HG03460 (cell line): ENCODE measurements at regions not wholly inside any gene's neighbourhood (a gene's known extent, or its start where the extent isn't known, plus 50 kb on each side); places are given as distances from the start of the nearest gene placed in this dataset.

Experiments used
- ATAC-seq: cut with Tn5 transposase; IDR thresholded peaks from one replicate; pipeline ENCODE4 v1.9.1; 2021; ENCODE audit not compliant: unreplicated experiment

GRCh38 chr2:144285324-144285723 lies 234.6 kb downstream of the ZEB2 start:
- ATAC-seq, result no peak

- ATAC-seq, result no peak
Measured at GRCh38 chr2:144281476-144281875, 238.4 kb downstream of the ZEB2 start.

GRCh38 chr2:144280009-144280408 lies 239.9 kb downstream of the ZEB2 start:
- ATAC-seq, result no peak

DNA sequence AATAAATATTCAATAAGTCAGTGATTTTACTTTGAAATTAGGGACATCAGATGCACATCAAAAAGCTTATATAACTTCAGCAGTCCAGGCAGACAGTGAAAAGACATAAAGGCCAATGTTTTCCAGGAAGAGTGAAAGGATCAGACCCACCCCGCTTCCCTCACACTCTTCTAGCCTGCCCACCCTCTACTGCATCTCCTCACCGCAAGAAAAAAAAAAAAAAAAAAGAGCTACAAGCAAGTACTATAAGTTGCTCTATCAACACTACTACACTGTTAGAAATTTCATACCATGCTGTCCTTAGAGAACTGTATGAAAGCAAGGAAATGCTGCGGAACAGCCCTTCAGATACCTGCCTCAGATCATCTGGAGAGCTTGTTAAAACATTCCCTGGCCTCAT lies 240.8 kb downstream of the ZEB2 start:
- ATAC-seq, result no peak

- ATAC-seq, result no peak
Measured at GRCh38 chr2:144277622-144278354, 242.1 kb downstream of the ZEB2 start.

DNA sequence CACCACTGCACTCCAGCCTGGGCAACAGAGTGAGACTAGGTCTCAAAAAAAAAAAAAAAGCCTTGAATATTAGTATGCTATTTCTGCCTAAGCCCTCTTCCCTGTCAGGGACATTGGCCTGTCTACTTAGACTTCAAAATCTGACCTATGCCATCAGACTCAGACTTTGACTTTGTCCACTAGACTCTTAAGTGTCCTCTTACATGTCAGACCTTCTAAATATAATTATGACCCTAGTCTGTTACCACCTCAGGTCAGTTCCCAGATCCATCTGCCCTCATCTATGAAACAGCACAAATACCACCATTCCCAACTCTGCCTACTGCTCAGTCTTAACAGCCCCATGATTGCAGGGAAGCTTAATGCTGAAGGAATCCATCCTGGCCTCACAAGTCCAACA lies 244.6 kb downstream of the ZEB2 start:
- no peak for ATAC-seq

DNA sequence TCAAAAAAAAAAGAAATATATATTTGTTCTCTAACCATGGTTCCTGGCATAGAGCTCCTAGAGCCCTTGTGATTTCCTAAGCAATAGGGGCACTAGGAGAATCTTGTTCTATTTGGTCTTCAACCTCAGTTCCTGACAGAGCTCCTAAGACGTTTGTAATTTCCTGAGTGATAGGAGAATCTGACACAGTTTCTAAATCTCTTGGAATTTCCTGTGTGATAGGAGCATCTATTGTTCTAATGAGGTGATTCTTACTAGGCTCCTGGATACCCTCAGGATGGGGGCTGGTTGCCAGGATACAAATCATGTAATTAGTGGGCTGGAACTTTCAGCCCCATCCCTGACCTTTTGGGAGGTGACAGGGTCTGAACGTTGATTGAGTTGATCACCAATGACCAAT lies 245.8 kb downstream of the ZEB2 start:
- no peak for ATAC-seq

GRCh38 chr2:144270951-144271350 lies 249.0 kb downstream of the ZEB2 start:
- ATAC-seq, result no peak

GRCh38 chr2:144268036-144268678 lies 251.8 kb downstream of the ZEB2 start:
- no peak for ATAC-seq

GRCh38 chr2:144267239-144267638 lies 252.7 kb downstream of the ZEB2 start:
- peak; percentile 93 for ATAC-seq

DNA sequence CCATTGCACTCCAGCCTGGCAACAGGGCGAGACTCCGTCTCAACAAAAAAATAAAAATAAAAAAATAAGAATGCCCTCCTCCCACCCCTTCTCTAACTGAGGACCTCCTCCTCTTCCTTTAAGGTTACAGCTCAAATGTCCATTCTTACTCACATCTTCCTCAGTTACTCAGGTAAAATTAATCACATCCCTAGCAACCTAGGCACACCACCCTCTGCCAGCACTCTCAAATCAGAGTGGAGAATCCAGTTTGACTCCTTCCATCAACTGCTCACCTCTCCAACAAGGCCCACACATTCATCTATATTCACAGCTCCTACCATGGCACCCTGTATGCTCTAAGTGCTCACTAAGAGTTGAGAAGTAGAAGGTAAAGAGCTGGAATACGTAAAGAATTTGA lies 254.3 kb downstream of the ZEB2 start:
- no peak for ATAC-seq

DNA sequence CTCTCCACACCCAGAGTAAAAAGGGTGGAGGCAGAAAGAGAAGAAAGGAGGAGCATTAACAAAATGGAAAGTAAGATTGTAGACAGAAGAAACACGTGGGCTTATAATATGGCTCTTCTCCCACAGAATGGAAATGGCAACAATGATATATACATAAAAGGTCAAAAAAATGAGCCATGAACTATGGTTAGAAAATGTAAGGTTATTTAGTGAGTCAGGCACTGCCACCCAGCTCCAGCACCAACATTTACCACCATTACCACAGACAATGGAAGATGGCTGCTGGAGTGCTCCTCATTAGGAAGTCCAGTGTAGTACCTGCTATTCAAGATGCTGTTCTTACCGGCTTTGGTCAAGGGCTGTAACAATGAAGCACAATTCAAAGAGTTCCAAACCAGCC lies 258.0 kb downstream of the ZEB2 start:
- no peak for ATAC-seq

DNA sequence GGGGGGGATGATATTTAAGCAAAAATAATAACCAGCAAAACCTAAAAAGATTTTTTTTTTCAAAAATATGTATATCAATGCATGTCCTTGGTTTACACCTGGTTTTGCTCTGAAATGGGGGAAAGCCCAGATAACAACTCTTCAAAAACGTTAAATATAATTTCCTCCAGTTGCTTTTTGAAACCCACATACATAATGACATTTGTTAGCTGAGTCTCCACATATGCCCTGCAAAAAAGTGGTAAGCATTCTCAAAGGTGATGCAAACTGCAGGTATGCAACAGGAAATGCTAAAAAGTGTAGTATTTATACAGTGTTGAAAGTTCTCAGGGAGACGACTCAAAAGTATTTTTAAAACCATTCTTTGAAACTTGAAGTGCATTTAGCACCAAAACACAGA lies 258.6 kb downstream of the ZEB2 start:
- ATAC-seq, result no peak

DNA sequence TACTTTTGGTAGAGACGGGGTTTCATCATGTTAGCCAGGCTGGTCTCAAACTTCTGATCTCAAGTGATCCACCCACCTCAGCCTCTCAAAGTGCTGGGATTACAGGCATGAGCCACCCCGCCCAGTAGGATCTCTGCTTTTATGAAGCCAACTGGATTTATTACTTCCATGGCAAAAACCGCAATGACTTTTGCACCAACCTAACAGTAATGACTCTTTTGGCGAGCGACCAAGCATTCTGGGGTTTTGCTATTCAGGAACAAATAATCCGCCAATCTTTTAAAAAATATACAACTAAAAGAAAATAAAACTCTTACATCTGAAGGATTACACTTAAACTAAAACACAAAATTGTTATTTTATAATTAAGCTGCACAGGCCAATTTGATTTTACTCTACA lies 260.6 kb downstream of the ZEB2 start:
- ATAC-seq, result no peak

- ATAC-seq, result no peak
Measured at GRCh38 chr2:144258154-144258553, 261.8 kb downstream of the ZEB2 start.

- ATAC-seq, result no peak
Measured at GRCh38 chr2:144256996-144257707, 262.8 kb downstream of the ZEB2 start.

GRCh38 chr2:144254342-144255235 lies 265.3 kb downstream of the ZEB2 start:
- ATAC-seq, result no peak

DNA sequence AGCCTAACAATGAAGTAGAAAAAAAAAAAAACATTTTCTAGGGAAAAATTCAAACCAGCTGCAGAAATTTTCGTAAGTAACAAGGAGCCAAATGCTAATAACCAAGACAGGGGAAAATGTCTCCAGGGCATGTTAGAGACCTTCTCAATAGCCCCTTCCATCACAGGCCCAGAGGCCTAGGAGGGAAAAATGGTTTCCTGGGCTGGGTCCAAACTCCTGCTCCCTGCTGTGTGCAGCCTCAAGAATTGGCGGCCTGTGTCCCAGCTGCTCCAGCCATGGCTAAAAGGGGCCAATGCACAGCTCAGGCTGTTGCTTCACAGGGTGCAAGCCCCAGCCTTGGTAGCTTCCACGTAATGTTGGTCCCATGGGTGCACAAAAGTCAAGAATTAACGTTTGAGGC lies 266.2 kb downstream of the ZEB2 start:
- ATAC-seq, result no peak

- ATAC-seq, result no peak
Measured at GRCh38 chr2:144252694-144253093, 267.2 kb downstream of the ZEB2 start.

- peak; percentile 53 for ATAC-seq
Measured at GRCh38 chr2:144249035-144249637, 270.8 kb downstream of the ZEB2 start.
